Activated CD8-positive, alpha-beta memory T cell treated with anti-CD3 and anti-CD28 coated beads, Interleukin-2, amount 50 U/mL, for 48 hours (primary cell): ENCODE measurements at regions not wholly inside any gene's neighbourhood (a gene's known extent, or its start where the extent isn't known, plus 50 kb on each side); places are given as distances from the start of the nearest gene placed in this dataset.
"Not testable (repeated sequence)": the region's sequence is repeated elsewhere in the genome, so short reads cannot be mapped to it uniquely, and the experiment has no call there.

Experiments
- DNase-seq: peaks from one replicate; pipeline ENCODE4 v3.0.0-alpha.2; 2020

GRCh38 chr2:199131136-199131655 lies 326.5 kb downstream of the SATB2 start:
- no peak for DNase-seq

GRCh38 chr2:199130501-199130900 lies 327.2 kb downstream of the SATB2 start:
- no peak for DNase-seq

- no peak for DNase-seq
Observed at GRCh38 chr2:199128476-199129229, 329.1 kb downstream of the SATB2 start.

GRCh38 chr2:199119796-199120195 lies 337.9 kb downstream of the SATB2 start:
- no peak for DNase-seq

GRCh38 chr2:199118673-199119112 lies 339.0 kb downstream of the SATB2 start:
- no peak for DNase-seq

GRCh38 chr2:199115169-199115568 lies 342.6 kb downstream of the SATB2 start:
- no peak for DNase-seq

GRCh38 chr2:199113111-199113510 lies 344.6 kb downstream of the SATB2 start:
- DNase-seq = no peak

GRCh38 chr2:199111458-199111857 lies 346.3 kb downstream of the SATB2 start:
- DNase-seq = no peak

- DNase-seq = no peak
Observed at GRCh38 chr2:199108056-199108455, 349.7 kb downstream of the SATB2 start.

GRCh38 chr2:199105826-199106225 lies 351.9 kb downstream of the SATB2 start:
- DNase-seq = no peak

- no peak for DNase-seq
Observed at GRCh38 chr2:199101487-199101886, 356.3 kb downstream of the SATB2 start.

- no peak for DNase-seq
Observed at GRCh38 chr2:199100326-199101110, 357.2 kb downstream of the SATB2 start.

GRCh38 chr2:199092419-199092818 lies 365.3 kb downstream of the SATB2 start:
- no peak for DNase-seq

GRCh38 chr2:199085261-199085660 lies 372.5 kb downstream of the SATB2 start:
- no peak for DNase-seq

GRCh38 chr2:199070322-199070949 lies 387.3 kb downstream of the SATB2 start:
- no peak for DNase-seq

- no peak for DNase-seq
Observed at GRCh38 chr2:199064201-199064600, 393.5 kb downstream of the SATB2 start.

- no peak for DNase-seq
Observed at GRCh38 chr2:199057936-199058335, 399.8 kb downstream of the SATB2 start.

- DNase-seq = no peak
Observed at GRCh38 chr2:199055336-199055735, 402.4 kb downstream of the SATB2 start.

GRCh38 chr2:199042660-199043379 lies 414.9 kb downstream of the SATB2 start:
- DNase-seq = no peak

GRCh38 chr2:199040522-199040921 lies 417.2 kb downstream of the SATB2 start:
- DNase-seq = no peak

- DNase-seq = not testable (repeated sequence)
Observed at GRCh38 chr2:199033761-199034160, 424.0 kb downstream of the SATB2 start.

GRCh38 chr2:199025146-199025545 lies 432.6 kb downstream of the SATB2 start:
- DNase-seq = no peak

- no peak for DNase-seq
Observed at GRCh38 chr2:199024224-199024623, 433.5 kb downstream of the SATB2 start.
